IMR-90 (cell line): ENCODE measurements at regions not wholly inside any gene's neighbourhood (a gene's known extent, or its start where the extent isn't known, plus 50 kb on each side); places are given as distances from the start of the nearest gene placed in this dataset.

Source experiments
- ATAC-seq: fragments of 200-7000 bp; cut with Tn5 transposase; 2 replicates; pipeline ENCODE4 v1.9.1; 2020; ENCODE audit warnings: low read depth, mild to moderate bottlenecking, moderate library complexity
- BruUV-seq: library from RNA; stranded (reverse); fragments of 400-500 nt; replicated peaks from 2 replicates; lab custom pipeline; 2021; lab: Mats Ljungman, UMichigan
- CTCF ChIA-PET: fragments of 300-600 bp; formaldehyde crosslinking; extraction: SDS; loops from one replicate; lab custom pipeline; 2021; ENCODE audit warnings: antibody characterized with exemption; lab: Yijun Ruan, JAX
- POLR2A ChIA-PET: fragments of 300-600 bp; sonication (Branson Sonifier 250); formaldehyde crosslinking; loops from one replicate; lab custom pipeline; 2022; ENCODE audit warnings: antibody characterized with exemption; ENCODE audit not compliant: unreplicated experiment; lab: Charles Lee
- DNase-seq: peaks from one replicate; pipeline ENCODE4 v3.0.0; 2013
- H2AFZ ChIP-seq: replicated peaks from 2 replicates; pipeline ENCODE3; 2013; ENCODE audit warnings: low read length, mild to moderate bottlenecking; ENCODE audit not compliant: poor library complexity
- H2AK5ac ChIP-seq: 2 replicates; pipeline ENCODE4 v1.6.1; 2013; ENCODE audit warnings: low read depth, low read length, inconsistent platforms
- H2AK9ac ChIP-seq: replicated peaks from 2 replicates; pipeline ENCODE3; 2013; ENCODE audit warnings: mild to moderate bottlenecking, low read depth, low read length, moderate library complexity; ENCODE audit not compliant: poor library complexity
- H2BK120ac ChIP-seq: 2 replicates; pipeline ENCODE4 v1.6.1; 2013; ENCODE audit warnings: low read depth, low read length, inconsistent platforms
- H2BK15ac ChIP-seq: 3 replicates; pipeline ENCODE4 v1.6.1; 2013; ENCODE audit warnings: low read depth, low read length, inconsistent platforms
- H2BK20ac ChIP-seq: 2 replicates; pipeline ENCODE4 v1.6.1; 2013; ENCODE audit warnings: low read depth, mild to moderate bottlenecking, inconsistent platforms, low read length, moderate library complexity
- H2BK5ac ChIP-seq: 2 replicates; pipeline ENCODE4 v1.6.1; 2013; ENCODE audit warnings: mild to moderate bottlenecking, low read depth, low read length, inconsistent platforms; ENCODE audit not compliant: poor library complexity, severe bottlenecking
- H3K14ac ChIP-seq: replicated peaks from 2 replicates; pipeline ENCODE4 v1.6.1; 2013; ENCODE audit warnings: low read depth, low read length, inconsistent platforms
- H3K18ac ChIP-seq: 2 replicates; pipeline ENCODE4 v1.6.1; 2013; ENCODE audit warnings: low read depth, low read length, control low read depth
- H3K23ac ChIP-seq: 2 replicates; pipeline ENCODE4 v1.6.1; 2013; ENCODE audit warnings: low read depth, low read length, inconsistent platforms
- H3K27ac ChIP-seq: 2 replicates; pipeline ENCODE4 v1.5.1; 2013; ENCODE audit warnings: mild to moderate bottlenecking, control low read depth, low read length; ENCODE audit not compliant: insufficient read depth
- H3K27me3 ChIP-seq: 2 replicates; pipeline ENCODE4 v1.6.1; 2013; ENCODE audit warnings: low read length; ENCODE audit not compliant: control insufficient read depth, insufficient read depth
- H3K36me3 ChIP-seq: 2 replicates; pipeline ENCODE4 v1.6.1; 2013; ENCODE audit warnings: low read length, mixed read lengths; ENCODE audit not compliant: control insufficient read depth, insufficient read depth
- H3K4ac ChIP-seq: 2 replicates; pipeline ENCODE4 v1.6.1; 2013; ENCODE audit warnings: low read depth, low read length, inconsistent platforms
- H3K4me1 ChIP-seq: 2 replicates; pipeline ENCODE4 v1.6.1; 2013; ENCODE audit warnings: low read length, mixed read lengths; ENCODE audit not compliant: control insufficient read depth, insufficient read depth
- H3K4me2 ChIP-seq: 2 replicates; pipeline ENCODE4 v1.6.1; 2013; ENCODE audit warnings: low read depth, mild to moderate bottlenecking, control low read depth, low read length, moderate library complexity
- H3K4me3 ChIP-seq: 2 replicates; pipeline ENCODE4 v1.5.1; 2013; ENCODE audit warnings: low read depth, mild to moderate bottlenecking, control low read depth, low read length, moderate library complexity; ENCODE audit not compliant: insufficient read depth
- H3K56ac ChIP-seq: 2 replicates; pipeline ENCODE4 v1.6.1; 2013; ENCODE audit warnings: low read length, inconsistent platforms; ENCODE audit not compliant: insufficient read depth; ENCODE audit errors: extremely low read depth
- H3K79me1 ChIP-seq, 2 experiments: 2 replicates each; pipeline ENCODE4 v1.6.1; 2013; ENCODE audit warnings: low read length in 2 of 2, inconsistent platforms in 1 of 2, low read depth in 1 of 2
- H3K9ac ChIP-seq: 2 replicates; pipeline ENCODE4 v1.6.1; 2013; ENCODE audit warnings: low read depth, low read length, control low read depth
- H3K9me1 ChIP-seq: 2 replicates; pipeline ENCODE4 v1.6.1; 2013; ENCODE audit warnings: low read length, inconsistent platforms; ENCODE audit not compliant: insufficient read depth
- H3K9me3 ChIP-seq: 2 replicates; pipeline ENCODE4 v1.6.1; 2013; ENCODE audit warnings: low read length; ENCODE audit not compliant: control insufficient read depth, insufficient read depth
- H4K20me1 ChIP-seq: 2 replicates; pipeline ENCODE4 v1.6.1; 2013; ENCODE audit warnings: low read length, inconsistent platforms; ENCODE audit not compliant: insufficient read depth
- H4K5ac ChIP-seq: 2 replicates; pipeline ENCODE4 v1.6.1; 2013; ENCODE audit warnings: mild to moderate bottlenecking, low read depth, low read length, control low read depth
- H4K8ac ChIP-seq, 2 experiments: 2 replicates each; pipeline ENCODE4 v1.6.1; 2013; ENCODE audit warnings: low read depth in 2 of 2, low read length in 2 of 2, control low read depth in 1 of 2, inconsistent platforms in 1 of 2
- H4K91ac ChIP-seq: 2 replicates; pipeline ENCODE4 v1.6.1; 2013; ENCODE audit warnings: low read depth, low read length, inconsistent platforms; ENCODE audit not compliant: insufficient read depth
- CEBPB ChIP-seq: IDR thresholded peaks from 2 replicates; pipeline ENCODE4 v1.6.1; 2012; ENCODE audit warnings: low read depth, low read length, improper control_type of control experiment
- FOS ChIP-seq: fragments of 150-350 bp; IDR thresholded peaks from 2 replicates; pipeline ENCODE4 v1.6.1; 2016; ENCODE audit warnings: low read depth, low read length
- MAZ ChIP-seq: IDR thresholded peaks from 2 replicates; pipeline ENCODE4 v1.6.1; 2012; ENCODE audit warnings: low read depth, mild to moderate bottlenecking, low read length, improper control_type of control experiment, moderate library complexity, borderline replicate concordance
- MXI1 ChIP-seq: IDR thresholded peaks from 2 replicates; pipeline ENCODE4 v1.6.1; 2012; ENCODE audit warnings: low read depth, mild to moderate bottlenecking, low read length, moderate library complexity, borderline replicate concordance
- POLR2A ChIP-seq: IDR thresholded peaks from 2 replicates; pipeline ENCODE4 v1.6.1; 2012; ENCODE audit warnings: mild to moderate bottlenecking, low read depth, low read length
- RCOR1 ChIP-seq: IDR thresholded peaks from 2 replicates; pipeline ENCODE4 v1.6.1; 2012; ENCODE audit warnings: mild to moderate bottlenecking, low read length, improper control_type of control experiment; ENCODE audit not compliant: insufficient replicate concordance
- RFX5 ChIP-seq: IDR thresholded peaks from 2 replicates; pipeline ENCODE4 v1.8.0; 2012; ENCODE audit warnings: low read depth, mild to moderate bottlenecking, low read length, moderate library complexity
- WGBS, 2 experiments: methylation state at CpG; one replicate each; pipeline versions ENCODE4 v1.1.5 to v1.1.7; 2013; ENCODE audit warnings: missing lambda C conversion rate in 2 of 2; ENCODE audit not compliant: insufficient read length in 1 of 2; ENCODE audit errors: extremely low coverage in 2 of 2; 5-methylcytosine and 5-hydroxymethylcytosine counted together
- dilution Hi-C: fragments of 300-500 bp; cut with HindIII; formaldehyde crosslinking; loops from one replicate; pipeline ENCODE4 v1.14.3; 2018; ENCODE audit warnings: low sequenced_read_pairs; ENCODE audit not compliant: unreplicated experiment
- in situ Hi-C: fragments of 300-500 bp; cut with MboI; formaldehyde crosslinking; loops from 3 replicates; pipeline ENCODE4 v1.14.3; 2019; ENCODE audit warnings: low sequenced_read_pairs, inconsistent platforms, mixed read lengths
- intact Hi-C: fragments of 100-400 bp; cut with micrococcal nuclease; formaldehyde crosslinking; loops from 2 replicates; pipeline ENCODE4 v1.10.0; 2022
- TF ChIP-seq, protein P1 (sequence below): conservative IDR thresholded peaks from 2 replicates; pipeline ENCODE4 v1.5.1; 2012; ENCODE audit warnings: mild to moderate bottlenecking, low read depth, low read length, improper control_type of control experiment

DNA sequence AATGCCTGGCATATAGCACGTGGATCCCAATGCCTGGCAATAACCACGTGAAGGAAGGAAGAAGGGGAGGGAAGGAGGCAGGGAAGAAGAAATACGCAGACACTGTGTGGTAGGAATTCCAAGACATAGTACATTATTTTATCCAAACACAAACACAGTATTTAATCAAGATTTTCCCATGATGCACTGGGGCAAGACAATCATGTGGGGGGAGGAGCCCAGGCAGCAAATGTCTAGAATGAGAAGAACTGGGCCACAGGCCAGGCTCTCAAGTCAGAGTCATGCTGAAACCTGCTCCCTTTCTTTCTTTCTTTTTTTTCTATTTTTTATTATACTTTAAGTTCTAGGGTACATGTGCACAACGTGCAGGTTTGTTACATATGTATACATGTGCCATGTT lies 717.9 kb downstream of the UQCRFS1 start:
- no CpG with 5 or more reads among the region's 4 CpGs for WGBS, 2 experiments
- TF ChIP-seq RCOR1 (no peak), POLR2A (no peak), CEBPB (no peak), RFX5 (no peak), MXI1 (no peak), MAZ (no peak), FOS (no peak)
- TF ChIP-seq, protein P1, sequence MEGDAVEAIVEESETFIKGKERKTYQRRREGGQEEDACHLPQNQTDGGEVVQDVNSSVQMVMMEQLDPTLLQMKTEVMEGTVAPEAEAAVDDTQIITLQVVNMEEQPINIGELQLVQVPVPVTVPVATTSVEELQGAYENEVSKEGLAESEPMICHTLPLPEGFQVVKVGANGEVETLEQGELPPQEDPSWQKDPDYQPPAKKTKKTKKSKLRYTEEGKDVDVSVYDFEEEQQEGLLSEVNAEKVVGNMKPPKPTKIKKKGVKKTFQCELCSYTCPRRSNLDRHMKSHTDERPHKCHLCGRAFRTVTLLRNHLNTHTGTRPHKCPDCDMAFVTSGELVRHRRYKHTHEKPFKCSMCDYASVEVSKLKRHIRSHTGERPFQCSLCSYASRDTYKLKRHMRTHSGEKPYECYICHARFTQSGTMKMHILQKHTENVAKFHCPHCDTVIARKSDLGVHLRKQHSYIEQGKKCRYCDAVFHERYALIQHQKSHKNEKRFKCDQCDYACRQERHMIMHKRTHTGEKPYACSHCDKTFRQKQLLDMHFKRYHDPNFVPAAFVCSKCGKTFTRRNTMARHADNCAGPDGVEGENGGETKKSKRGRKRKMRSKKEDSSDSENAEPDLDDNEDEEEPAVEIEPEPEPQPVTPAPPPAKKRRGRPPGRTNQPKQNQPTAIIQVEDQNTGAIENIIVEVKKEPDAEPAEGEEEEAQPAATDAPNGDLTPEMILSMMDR = no peak
- intact Hi-C loops = no loop called here

More for the DNA sequence above, 717.9 kb downstream of the UQCRFS1 start:
- Histone ChIP-seq H4K91ac (no peak overlapping the region), H3K36me3 (no peaks in the 10 kb centered on the region), H3K14ac (no peak overlapping the region), H3K4ac (no peak overlapping the region), H3K27ac (no peak overlapping the region), H3K9ac (no peak overlapping the region), H2BK120ac (no peak overlapping the region), H2AK9ac (no peak overlapping the region), H3K56ac (no peak overlapping the region), H2BK15ac (no peak overlapping the region), H3K23ac (no peak overlapping the region), H4K5ac (no peak overlapping the region), H2BK20ac (no peak overlapping the region), H3K79me1 (no peaks in the 10 kb centered on the region), H3K4me1 (no peaks in the 10 kb centered on the region), H3K9me1 (no peaks in the 10 kb centered on the region), H2AK5ac (no peak overlapping the region), H2BK5ac (no peak overlapping the region), H3K27me3 (no peaks in the 10 kb centered on the region), H3K18ac (no peak overlapping the region), H3K4me2 (no peak overlapping the region), H4K20me1 (no peaks in the 10 kb centered on the region), H3K4me3 (no peak overlapping the region), H3K9me3 (peaks cover 24% of the 10 kb centered on the region), H2AFZ (no peak overlapping the region), H4K8ac (no peak overlapping the region)
- ATAC-seq (no peak), DNase-seq (no peak)
- ChIA-PET CTCF (no interaction called here), POLR2A (no interaction called here)
- BruUV-seq = no TSS peak
- dilution Hi-C loops (no loop called here), in situ Hi-C loops (no loop called here)
